ENCODE measurements at regions not wholly inside any gene's neighbourhood (a gene's known extent, or its start where the extent isn't known, plus 50 kb on each side); places are given as distances from the start of the nearest gene placed in this dataset.

DNA sequence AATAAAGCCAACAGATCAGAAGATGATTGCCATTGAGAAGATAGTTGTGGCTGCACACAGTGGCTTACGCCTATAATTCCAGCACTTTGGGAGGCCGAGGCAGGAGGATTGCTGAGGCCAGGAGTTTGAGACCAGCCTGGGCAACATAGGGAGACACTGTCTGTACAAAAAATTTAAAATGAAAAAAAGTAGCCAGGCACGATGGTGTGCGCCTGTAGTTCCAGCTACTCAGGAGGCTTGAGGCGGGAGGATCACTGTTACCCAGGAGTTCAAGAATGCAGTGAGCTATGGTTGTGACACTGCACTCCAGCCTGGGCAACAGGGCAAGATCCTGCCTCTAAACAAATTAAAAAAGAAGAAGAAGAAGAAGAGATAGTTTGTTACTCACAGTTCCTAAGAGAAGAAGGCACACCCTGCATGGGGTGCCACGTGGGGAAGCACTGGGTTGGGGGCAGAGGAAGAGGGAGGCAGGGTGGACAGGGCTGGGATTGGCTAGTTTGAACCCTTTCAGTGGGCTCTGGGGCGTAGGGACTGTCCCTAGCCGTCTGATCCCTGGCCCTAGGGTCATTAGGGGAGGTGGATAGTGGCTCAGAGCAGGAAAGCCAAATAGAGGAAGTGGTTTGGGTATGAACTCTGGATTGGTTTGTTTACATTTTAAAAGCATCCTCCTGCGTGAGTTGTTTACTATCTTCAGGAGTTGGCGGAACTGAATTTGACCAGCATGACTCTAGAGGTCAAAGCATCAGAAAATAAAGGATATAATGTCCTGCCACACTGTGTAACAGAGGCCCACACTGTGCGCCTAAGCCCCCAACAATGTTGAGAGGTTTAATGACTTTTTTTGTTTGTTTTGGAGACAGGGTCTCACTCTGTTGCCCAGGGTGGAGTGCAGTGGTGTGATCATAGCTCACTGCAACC lies 60.5 kb upstream of the MEDAG start:
- DNase-seq = no peak

- DNase-seq = no peak
Observed at GRCh38 chr13:30846311-30846710, 59.8 kb upstream of the MEDAG start.

DNA sequence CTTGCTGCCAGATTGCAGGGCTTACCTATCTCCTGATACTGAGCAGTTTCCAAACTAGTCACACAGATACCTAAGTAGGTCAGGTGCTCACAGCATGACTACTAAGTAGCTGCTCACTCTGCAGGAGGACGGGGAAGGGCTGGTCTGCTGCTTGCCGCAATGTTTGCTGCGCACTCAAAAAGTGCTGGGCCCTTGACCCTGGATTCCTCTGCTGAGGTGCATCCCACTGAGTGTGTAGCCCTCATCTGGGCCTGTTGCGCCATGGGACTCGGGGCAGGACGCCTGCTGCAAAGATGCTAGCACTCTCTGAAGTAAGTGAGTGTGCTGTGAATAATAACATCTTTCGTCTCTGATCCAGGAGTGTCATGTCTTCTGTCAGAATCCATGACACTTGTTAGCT lies 59.2 kb upstream of the MEDAG start:
- no peak for DNase-seq

DNA sequence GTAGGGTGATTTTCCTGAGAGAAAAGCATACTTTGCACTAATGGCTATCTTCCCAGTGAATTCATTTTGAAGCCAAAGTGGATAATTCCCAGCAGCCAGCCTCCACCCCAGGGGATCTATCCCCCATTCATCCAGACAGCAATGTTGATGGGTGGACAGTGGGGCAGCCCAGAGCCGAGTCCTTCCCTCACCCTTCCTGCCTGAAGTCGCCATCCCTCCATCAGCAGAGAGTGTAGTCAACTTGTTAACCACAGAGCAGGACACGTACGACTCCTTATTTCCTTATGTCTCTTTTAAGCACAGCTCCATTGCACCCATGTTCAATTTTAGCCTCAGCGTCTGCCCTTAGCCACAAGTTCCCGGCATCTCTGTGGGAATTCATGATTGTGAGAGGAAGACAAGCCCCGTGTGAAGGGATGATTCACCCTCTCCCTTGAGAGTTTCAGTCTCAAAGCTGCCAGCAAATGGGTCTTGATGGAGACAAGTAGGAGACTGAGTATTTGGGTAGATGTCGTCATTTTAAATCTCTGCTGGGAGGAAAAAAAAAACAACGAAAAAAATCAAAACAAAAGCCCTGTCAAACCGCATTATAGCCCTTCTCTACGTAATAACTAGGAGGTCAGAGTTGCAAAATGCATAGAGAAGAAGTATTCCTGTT lies 58.3 kb upstream of the MEDAG start:
- no peak for DNase-seq

DNA sequence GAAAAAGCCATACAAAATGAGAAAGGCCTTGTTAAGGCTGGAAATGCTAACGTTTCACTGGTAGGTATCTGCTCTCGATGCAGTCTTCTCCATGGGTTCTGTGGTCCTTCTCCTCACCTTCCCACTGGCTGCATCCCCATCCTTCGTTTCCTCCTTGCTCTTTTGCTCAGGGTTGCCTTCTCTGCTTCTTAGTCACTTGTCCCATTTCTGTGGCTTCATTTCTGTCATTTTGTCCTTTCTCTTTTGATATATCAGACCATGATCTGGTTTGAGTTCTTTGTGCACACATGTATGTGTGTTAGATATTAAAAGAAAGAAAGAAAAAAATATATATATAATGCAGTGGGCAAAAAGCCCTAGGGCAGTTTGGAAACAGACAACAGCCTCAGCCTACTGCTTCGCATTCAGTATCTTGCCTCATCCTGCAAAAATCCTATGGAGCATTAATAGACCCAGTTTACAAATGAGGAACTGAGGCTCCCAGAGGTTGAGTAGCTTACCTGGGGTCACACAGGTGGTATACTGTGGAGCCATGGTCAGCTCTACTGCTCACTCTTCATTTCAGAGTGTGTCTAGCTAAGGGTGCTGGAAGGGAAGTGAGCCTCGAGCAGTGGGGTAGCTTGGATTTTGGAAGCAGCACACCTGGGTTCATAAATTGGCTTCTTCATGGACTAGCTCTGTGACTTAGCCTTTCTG lies 57.6 kb upstream of the MEDAG start:
- DNase-seq = no peak

- DNase-seq = no peak
Observed at GRCh38 chr13:30849611-30850010, 56.5 kb upstream of the MEDAG start.

DNA sequence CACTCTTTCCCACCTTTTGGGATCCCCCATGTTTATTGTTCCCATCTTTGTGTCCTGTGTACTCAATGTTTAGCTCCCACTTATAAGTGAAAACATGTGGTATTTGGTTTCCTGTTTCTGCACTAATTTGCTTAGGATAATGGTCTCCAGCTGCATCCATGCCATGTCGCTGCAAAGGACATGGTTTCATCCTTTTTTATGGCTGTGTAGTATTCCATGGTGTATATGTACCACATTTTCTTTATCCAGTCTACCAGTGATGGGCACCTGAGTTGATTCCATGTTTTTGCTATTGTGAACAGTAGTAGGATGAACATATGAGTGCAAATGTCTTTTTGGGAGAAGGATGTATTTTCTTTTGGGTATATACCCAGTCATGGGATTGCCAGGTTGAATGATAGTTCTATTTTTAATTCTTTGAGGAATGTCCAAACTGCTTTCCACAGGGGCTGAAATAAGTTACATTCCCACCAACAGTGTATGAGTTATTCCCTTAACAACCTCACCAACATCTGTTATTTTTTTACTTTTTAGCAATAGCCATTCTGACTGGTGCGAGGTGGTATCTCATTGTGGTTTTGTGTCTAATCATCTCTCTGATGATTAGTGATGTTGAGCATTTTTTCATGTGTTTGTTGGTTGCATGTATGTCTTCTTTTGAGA lies 55.7 kb upstream of the MEDAG start:
- no peak for DNase-seq

- no peak for DNase-seq
Observed at GRCh38 chr13:30850867-30851211, 55.2 kb upstream of the MEDAG start.

- DNase-seq = peak; percentile 59
Observed at GRCh38 chr13:30851697-30852096, 54.4 kb upstream of the MEDAG start.

GRCh38 chr13:30855569-30855968 lies 50.5 kb upstream of the MEDAG start:
- no peak for DNase-seq

- DNase-seq = no peak
Observed at GRCh38 chr13:30856005-30856790, 49.9 kb upstream of the MEDAG start.

Data from RPMI8226 (cell line).